Gastroesophageal sphincter (tissue), 3 donors: ENCODE measurements at regions not wholly inside any gene's neighbourhood (a gene's known extent, or its start where the extent isn't known, plus 50 kb on each side); places are given as distances from the start of the nearest gene placed in this dataset.

Source experiments
- CTCF ChIP-seq, 4 experiments: fragments of 200-600 bp in 2 of 4; fragments of 450-650 bp in 2 of 4; sonication (generic) in 1 of 4; IDR thresholded peaks; one replicate each; pipeline ENCODE4 v1.5.1; 2017 to 2019; ENCODE audit warnings: antibody characterized with exemption in 4 of 4, mild to moderate bottlenecking in 2 of 4, moderate library complexity in 2 of 4
- EP300 ChIP-seq: sonication (generic); formaldehyde crosslinking; IDR thresholded peaks from one replicate; pipeline ENCODE4 v1.6.1; 2017; ENCODE audit warnings: antibody characterized with exemption, mild to moderate bottlenecking
- POLR2A ChIP-seq, 2 donors: fragments of 450-650 bp; IDR thresholded peaks; one replicate each; pipeline ENCODE4 v1.6.1; 2017; ENCODE audit warnings: antibody characterized with exemption in 2 of 2, mild to moderate bottlenecking in 2 of 2, moderate library complexity in 1 of 2
- POLR2AphosphoS5 ChIP-seq: sonication (generic); formaldehyde crosslinking; IDR thresholded peaks from one replicate; pipeline ENCODE4 v1.6.1; 2017; ENCODE audit warnings: antibody characterized with exemption

- TF ChIP-seq CTCF (IDR thresholded peaks at IDR 0.05) (no peak), POLR2AphosphoS5 (no peak), POLR2A (IDR thresholded peaks at IDR 0.05) (no peak), EP300 (no peak)
These were observed 60.9 kb downstream of the KLF12 start for GRCh38 chr13:74073274-74073673.
